ENCODE measurements at regions not wholly inside any gene's neighbourhood (a gene's known extent, or its start where the extent isn't known, plus 50 kb on each side); places are given as distances from the start of the nearest gene placed in this dataset.

DNA sequence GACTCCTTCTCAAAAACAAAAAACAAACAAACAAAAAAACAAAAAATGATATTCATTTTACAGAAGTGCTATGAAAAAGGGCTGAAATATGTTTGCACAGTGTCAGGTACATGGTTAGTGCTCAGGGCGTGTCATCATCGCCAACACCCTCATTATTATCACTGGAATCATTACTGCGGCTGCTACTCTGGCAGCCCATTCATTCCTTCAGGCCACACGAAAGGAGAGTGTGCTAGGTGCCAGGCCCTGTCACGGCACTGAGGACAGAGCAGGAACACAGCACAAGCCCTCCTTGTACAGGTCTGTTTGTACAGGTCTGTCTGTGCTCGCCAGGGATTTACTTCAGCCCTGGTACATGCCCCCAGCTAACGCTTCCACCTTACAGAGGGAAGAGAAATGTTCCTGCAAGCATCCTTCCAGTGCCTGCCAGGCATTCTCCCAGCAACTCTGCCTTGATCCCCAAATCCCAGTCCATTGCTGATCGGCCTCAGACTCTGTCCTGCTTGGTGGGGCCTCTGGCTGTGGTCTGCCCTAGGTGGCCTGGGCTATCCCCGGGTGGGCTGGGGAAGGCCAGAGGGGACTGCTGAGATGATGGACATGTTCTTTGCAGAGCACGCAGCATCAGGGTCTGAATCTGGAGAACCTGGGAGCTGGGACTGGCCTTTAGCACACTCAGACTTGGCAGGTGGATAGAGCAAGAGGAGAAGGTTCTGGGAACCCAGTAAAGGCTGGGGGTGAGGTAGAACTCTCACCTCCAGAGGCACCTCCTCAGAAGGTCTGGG is 210.7 kb downstream of the URI1 start:
- H3K27me3 Mint-ChIP-seq, result peaks cover 5% of the 10 kb centered on the region
- intact Hi-C loops (cut with DNase I, micrococcal nuclease), result no loop called here
- no peaks in the 10 kb centered on the region for H3K9me3 ChIP-seq (ENCODE audit: control insufficient read depth in 1 of 2, insufficient read depth in 1 of 2, low read length in 2 of 2)
- no peaks in the 10 kb centered on the region for H3K9me3 Mint-ChIP-seq
- H3K27ac Mint-ChIP-seq, result no peak overlapping the region
- H3K36me3 Mint-ChIP-seq (ENCODE audit: low read depth), result no peaks in the 10 kb centered on the region
- ATAC-seq (ENCODE audit: poor library complexity) (no peak), DNase-seq (no peak)
- ChIA-PET POLR2A (no interaction called here), CTCF (no interaction called here)
- TF ChIP-seq, protein P1, sequence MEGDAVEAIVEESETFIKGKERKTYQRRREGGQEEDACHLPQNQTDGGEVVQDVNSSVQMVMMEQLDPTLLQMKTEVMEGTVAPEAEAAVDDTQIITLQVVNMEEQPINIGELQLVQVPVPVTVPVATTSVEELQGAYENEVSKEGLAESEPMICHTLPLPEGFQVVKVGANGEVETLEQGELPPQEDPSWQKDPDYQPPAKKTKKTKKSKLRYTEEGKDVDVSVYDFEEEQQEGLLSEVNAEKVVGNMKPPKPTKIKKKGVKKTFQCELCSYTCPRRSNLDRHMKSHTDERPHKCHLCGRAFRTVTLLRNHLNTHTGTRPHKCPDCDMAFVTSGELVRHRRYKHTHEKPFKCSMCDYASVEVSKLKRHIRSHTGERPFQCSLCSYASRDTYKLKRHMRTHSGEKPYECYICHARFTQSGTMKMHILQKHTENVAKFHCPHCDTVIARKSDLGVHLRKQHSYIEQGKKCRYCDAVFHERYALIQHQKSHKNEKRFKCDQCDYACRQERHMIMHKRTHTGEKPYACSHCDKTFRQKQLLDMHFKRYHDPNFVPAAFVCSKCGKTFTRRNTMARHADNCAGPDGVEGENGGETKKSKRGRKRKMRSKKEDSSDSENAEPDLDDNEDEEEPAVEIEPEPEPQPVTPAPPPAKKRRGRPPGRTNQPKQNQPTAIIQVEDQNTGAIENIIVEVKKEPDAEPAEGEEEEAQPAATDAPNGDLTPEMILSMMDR (IDR thresholded peaks at IDR 0.05), result no peak
- H3K36me3 ChIP-seq (ENCODE audit: insufficient read depth, low read length), result no peaks in the 10 kb centered on the region
- no peak overlapping the region for H3K4me3 Mint-ChIP-seq
- H3K27me3 ChIP-seq (ENCODE audit: control insufficient read depth in 1 of 2, insufficient read depth in 2 of 2, low read length in 2 of 2), result peaks cover 4 to 5% of the 10 kb centered on the region in 2 experiments
- peaks cover 5% of the 10 kb centered on the region for H3K4me1 Mint-ChIP-seq (ENCODE audit: low read depth)
- no peaks in the 10 kb centered on the region for H3K4me1 ChIP-seq (ENCODE audit: insufficient read depth, low read length)
- no peak overlapping the region for H3K27ac ChIP-seq (ENCODE audit: low read depth in 1 of 2, low read length in 2 of 2)
- H3K4me3 ChIP-seq (ENCODE audit: low read length), result no peak overlapping the region

DNA sequence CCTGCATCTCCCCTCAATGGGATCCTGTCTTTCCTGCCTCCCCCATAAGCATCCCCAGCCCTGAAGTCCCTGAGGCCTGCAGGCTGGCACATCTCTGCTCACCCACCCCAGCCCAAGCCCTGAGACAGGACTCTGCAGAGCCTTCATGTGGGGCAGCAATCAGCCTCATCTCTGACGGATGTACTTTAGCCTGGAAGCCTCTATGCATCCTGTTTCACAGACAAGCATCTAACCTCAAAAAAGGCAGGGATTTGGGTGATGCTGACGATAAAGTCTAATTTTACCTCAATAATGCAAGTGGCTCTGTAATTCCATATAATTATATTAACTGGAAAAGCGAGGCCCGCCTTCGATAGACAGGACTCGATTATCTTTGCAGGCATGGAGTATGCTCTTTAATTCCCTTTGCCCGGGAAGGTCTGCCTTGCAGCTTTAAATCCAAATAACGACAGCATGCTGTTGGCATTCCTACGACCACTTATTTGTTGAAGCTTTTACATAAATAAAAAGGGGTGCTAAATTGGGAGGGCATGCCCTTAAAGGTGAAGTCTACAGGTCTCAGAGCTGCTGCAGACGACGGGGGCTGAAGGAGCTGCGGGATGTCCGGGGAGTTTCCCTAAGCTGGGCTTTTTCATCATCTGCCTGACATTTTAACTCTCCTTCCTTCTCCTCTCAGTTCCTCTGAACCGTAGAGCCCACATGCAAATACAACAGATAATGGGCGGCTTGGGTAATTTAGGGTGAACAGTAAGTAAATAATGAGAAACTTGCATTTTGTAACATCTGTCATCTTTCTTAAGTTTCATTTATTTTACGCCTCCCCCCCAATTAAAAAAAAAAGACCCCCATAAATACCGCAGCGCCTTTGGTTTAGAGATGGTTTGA is 211.5 kb downstream of the URI1 start:
- intact Hi-C loops (cut with DNase I, micrococcal nuclease), result no loop called here
- H3K4me1 ChIP-seq (ENCODE audit: insufficient read depth, low read length), result no peaks in the 10 kb centered on the region
- H3K27ac ChIP-seq (ENCODE audit: low read depth in 1 of 2, low read length in 2 of 2), result no peak overlapping the region
- H3K4me3 Mint-ChIP-seq, result no peak overlapping the region
- no peaks in the 10 kb centered on the region for H3K36me3 Mint-ChIP-seq (ENCODE audit: low read depth)
- no peaks in the 10 kb centered on the region for H3K9me3 ChIP-seq (ENCODE audit: control insufficient read depth in 1 of 2, insufficient read depth in 1 of 2, low read length in 2 of 2)
- TF ChIP-seq, protein P1 (IDR thresholded peaks at IDR 0.05), result no peak
- DNase-seq, result no peak
- CTCF ChIA-PET, result no interaction called here
- POLR2A ChIA-PET, result no interaction called here
- no peak overlapping the region for H3K4me3 ChIP-seq (ENCODE audit: low read length)
- H3K4me1 Mint-ChIP-seq (ENCODE audit: low read depth), result peaks cover 5% of the 10 kb centered on the region
- no peaks in the 10 kb centered on the region for H3K36me3 ChIP-seq (ENCODE audit: insufficient read depth, low read length)
- ATAC-seq (ENCODE audit: poor library complexity), result no peak
- H3K27me3 Mint-ChIP-seq, result peaks cover 5% of the 10 kb centered on the region
- no peak overlapping the region for H3K27ac Mint-ChIP-seq
- H3K9me3 Mint-ChIP-seq, result no peaks in the 10 kb centered on the region
- peaks cover 4 to 5% of the 10 kb centered on the region in 2 experiments for H3K27me3 ChIP-seq (ENCODE audit: control insufficient read depth in 1 of 2, insufficient read depth in 2 of 2, low read length in 2 of 2)

DNA sequence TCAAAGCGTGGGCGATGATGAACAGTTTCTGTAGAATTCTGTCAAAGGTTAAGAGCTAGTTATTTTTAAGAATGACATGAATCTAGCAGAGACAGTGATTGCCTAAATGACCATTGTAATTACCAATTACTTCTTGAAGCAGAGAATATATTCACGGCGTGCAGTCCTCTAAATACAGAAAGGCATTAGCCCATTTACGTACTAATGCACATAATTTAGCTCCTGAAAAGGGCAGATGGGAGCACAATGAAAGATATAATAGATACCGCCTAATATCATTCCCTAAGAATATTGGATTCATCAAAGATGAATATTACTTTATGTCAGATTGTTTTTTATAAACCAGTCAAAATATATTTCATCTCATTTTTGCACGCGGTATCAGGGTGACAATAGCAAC is 212.4 kb downstream of the URI1 start:
- Histone ChIP-seq H3K4me1 (ENCODE audit: insufficient read depth, low read length) (no peaks in the 10 kb centered on the region), H3K4me3 (ENCODE audit: low read length) (no peak overlapping the region), H3K27me3 (ENCODE audit: control insufficient read depth in 1 of 2, insufficient read depth in 2 of 2, low read length in 2 of 2) (peaks cover 4 to 5% of the 10 kb centered on the region in 2 experiments), H3K27ac (ENCODE audit: low read depth in 1 of 2, low read length in 2 of 2) (no peak overlapping the region), H3K36me3 (ENCODE audit: insufficient read depth, low read length) (no peaks in the 10 kb centered on the region), H3K9me3 (ENCODE audit: control insufficient read depth in 1 of 2, insufficient read depth in 1 of 2, low read length in 2 of 2) (no peaks in the 10 kb centered on the region)
- no peak for DNase-seq
- intact Hi-C loops (cut with DNase I, micrococcal nuclease), result no loop called here
- TF ChIP-seq, protein P1 (IDR thresholded peaks at IDR 0.05), result no peak
- Mint-ChIP-seq H3K4me3 (no peak overlapping the region), H3K27me3 (peaks cover 5% of the 10 kb centered on the region), H3K27ac (no peak overlapping the region), H3K36me3 (ENCODE audit: low read depth) (no peaks in the 10 kb centered on the region), H3K4me1 (ENCODE audit: low read depth) (peaks cover 5% of the 10 kb centered on the region), H3K9me3 (no peaks in the 10 kb centered on the region)
- no peak for ATAC-seq (ENCODE audit: poor library complexity)
- POLR2A ChIA-PET, result no interaction called here
- CTCF ChIA-PET, result no interaction called here

Measured in CD4-positive, alpha-beta T cell (primary cell).